ENCODE measurements at regions not wholly inside any gene's neighbourhood (a gene's known extent, or its start where the extent isn't known, plus 50 kb on each side); places are given as distances from the start of the nearest gene placed in this dataset.
"Not testable (repeated sequence)": the region's sequence is repeated elsewhere in the genome, so short reads cannot be mapped to it uniquely, and the experiment has no call there.

GRCh38 chr20:17891131-17891530 is 77.5 kb downstream of the SNX5 start:
- not testable (repeated sequence) for ATAC-seq (replicated peaks); H3K4me3 Mint-ChIP-seq; DNase-seq; H3K27me3 Mint-ChIP-seq; H3K27ac Mint-ChIP-seq
- peaks cover 17 to 25% of the 10 kb centered on the region in 2 donors for H3K36me3 Mint-ChIP-seq
- H3K4me1 Mint-ChIP-seq: peaks cover 13 to 43% of the 10 kb centered on the region in 2 donors
- peaks cover 10 to 13% of the 10 kb centered on the region in 2 donors for H3K9me3 Mint-ChIP-seq

GRCh38 chr20:17890330-17890729 is 78.3 kb downstream of the SNX5 start:
- H3K4me1 Mint-ChIP-seq: peaks cover 10 to 41% of the 10 kb centered on the region in 2 donors
- H3K27me3 Mint-ChIP-seq: no peaks in the 10 kb centered on the region
- DNase-seq (no peak), ATAC-seq (replicated peaks) (no peak)
- peaks cover 10 to 13% of the 10 kb centered on the region in 2 donors for H3K9me3 Mint-ChIP-seq
- H3K36me3 Mint-ChIP-seq: peaks cover 17 to 25% of the 10 kb centered on the region in 2 donors
- no peak overlapping the region for H3K4me3 Mint-ChIP-seq
- H3K27ac Mint-ChIP-seq: no peak overlapping the region

- Mint-ChIP-seq H3K27me3 (no peaks in the 10 kb centered on the region), H3K27ac (no peak overlapping the region), H3K9me3 (peaks cover 10 to 13% of the 10 kb centered on the region in 2 donors), H3K4me3 (no peak overlapping the region), H3K36me3 (peaks cover 20 to 27% of the 10 kb centered on the region in 2 donors), H3K4me1 (peaks cover 16 to 46% of the 10 kb centered on the region in 2 donors)
- ATAC-seq (replicated peaks) (no peak), DNase-seq (no peak)
Measured at GRCh38 chr20:17889226-17889625, 79.4 kb downstream of the SNX5 start.

GRCh38 chr20:17888044-17888443 is 80.5 kb downstream of the SNX5 start:
- DNase-seq (no peak), ATAC-seq (replicated peaks) (no peak)
- Mint-ChIP-seq H3K9me3 (peaks cover 10 to 13% of the 10 kb centered on the region in 2 donors), H3K27ac (no peak overlapping the region), H3K27me3 (no peaks in the 10 kb centered on the region), H3K4me1 (peaks cover 19 to 44% of the 10 kb centered on the region in 2 donors), H3K4me3 (no peak overlapping the region), H3K36me3 (peaks cover 20 to 27% of the 10 kb centered on the region in 2 donors)

GRCh38 chr20:17887331-17888030 is 81.1 kb downstream of the SNX5 start:
- ATAC-seq (replicated peaks) (no peak), DNase-seq (no peak)
- no peak overlapping the region for H3K4me3 Mint-ChIP-seq
- H3K27me3 Mint-ChIP-seq: no peaks in the 10 kb centered on the region
- H3K27ac Mint-ChIP-seq: no peak overlapping the region
- H3K4me1 Mint-ChIP-seq: peaks cover 22 to 44% of the 10 kb centered on the region in 2 donors
- peaks cover 10 to 13% of the 10 kb centered on the region in 2 donors for H3K9me3 Mint-ChIP-seq
- peaks cover 20 to 27% of the 10 kb centered on the region in 2 donors for H3K36me3 Mint-ChIP-seq

GRCh38 chr20:17885544-17885943 is 83.0 kb downstream of the SNX5 start:
- peaks cover 10 to 13% of the 10 kb centered on the region in 2 donors for H3K9me3 Mint-ChIP-seq

GRCh38 chr20:17885076-17885475 is 83.5 kb downstream of the SNX5 start:
- H3K4me1 Mint-ChIP-seq: peaks cover 25 to 46% of the 10 kb centered on the region in 2 donors
- ATAC-seq (replicated peaks) (no peak), DNase-seq (no peak)
- no peaks in the 10 kb centered on the region for H3K27me3 Mint-ChIP-seq
- peaks cover 15 to 21% of the 10 kb centered on the region in 2 donors for H3K36me3 Mint-ChIP-seq
- peaks cover 6 to 8% of the 10 kb centered on the region in 2 donors for H3K9me3 Mint-ChIP-seq
- H3K27ac Mint-ChIP-seq: no peak overlapping the region
- H3K4me3 Mint-ChIP-seq: no peak overlapping the region

More at GRCh38 chr20:17885544-17885943, 83.0 kb downstream of the SNX5 start:
- peaks cover 25 to 42% of the 10 kb centered on the region in 2 donors for H3K4me1 Mint-ChIP-seq
- peaks cover 20 to 25% of the 10 kb centered on the region in 2 donors for H3K36me3 Mint-ChIP-seq
- no peak overlapping the region for H3K27ac Mint-ChIP-seq
- no peak for DNase-seq
- peak in 1 of 2 donors; percentile 50 for ATAC-seq (replicated peaks)
- no peak overlapping the region for H3K4me3 Mint-ChIP-seq
- H3K27me3 Mint-ChIP-seq: no peaks in the 10 kb centered on the region

GRCh38 chr20:17884307-17885003 is 84.1 kb downstream of the SNX5 start:
- DNase-seq (no peak), ATAC-seq (replicated peaks) (no peak)
- no peaks in the 10 kb centered on the region for H3K27me3 Mint-ChIP-seq
- no peak overlapping the region for H3K4me3 Mint-ChIP-seq
- H3K36me3 Mint-ChIP-seq: peaks cover 9 to 14% of the 10 kb centered on the region in 2 donors
- peak overlapping the region; percentile 1 for H3K27ac Mint-ChIP-seq
- H3K9me3 Mint-ChIP-seq: peaks cover 1 to 2% of the 10 kb centered on the region in 2 donors
- H3K4me1 Mint-ChIP-seq: peaks cover 25 to 53% of the 10 kb centered on the region in 2 donors

- H3K4me1 Mint-ChIP-seq: peaks cover 29 to 60% of the 10 kb centered on the region in 2 donors
- DNase-seq (no peak), ATAC-seq (replicated peaks) (no peak)
- H3K9me3 Mint-ChIP-seq: no peaks in the 10 kb centered on the region
- no peaks in the 10 kb centered on the region for H3K27me3 Mint-ChIP-seq
- peak overlapping the region; percentile 28 for H3K27ac Mint-ChIP-seq
- no peak overlapping the region for H3K4me3 Mint-ChIP-seq
- H3K36me3 Mint-ChIP-seq: peaks cover 8 to 10% of the 10 kb centered on the region in 2 donors
Measured at GRCh38 chr20:17883592-17884306, 84.8 kb downstream of the SNX5 start.

GRCh38 chr20:17882834-17883591 is 85.6 kb downstream of the SNX5 start:
- ATAC-seq (replicated peaks) (no peak), DNase-seq (no peak)
- H3K9me3 Mint-ChIP-seq: no peaks in the 10 kb centered on the region
- peak overlapping the region; percentile 28 for H3K27ac Mint-ChIP-seq
- H3K27me3 Mint-ChIP-seq: no peaks in the 10 kb centered on the region
- H3K4me3 Mint-ChIP-seq: no peak overlapping the region
- peaks cover 7% of the 10 kb centered on the region in 2 donors for H3K36me3 Mint-ChIP-seq
- H3K4me1 Mint-ChIP-seq: peaks cover 36 to 67% of the 10 kb centered on the region in 2 donors

- H3K4me3 Mint-ChIP-seq: peak overlapping the region in 1 of 2 donors; percentile 14
- no peak for DNase-seq
- H3K27ac Mint-ChIP-seq: no peak overlapping the region
- H3K27me3 Mint-ChIP-seq: no peaks in the 10 kb centered on the region
- peaks cover 2 to 3% of the 10 kb centered on the region in 2 donors for H3K36me3 Mint-ChIP-seq
- peaks cover 44 to 75% of the 10 kb centered on the region in 2 donors for H3K4me1 Mint-ChIP-seq
- no peaks in the 10 kb centered on the region for H3K9me3 Mint-ChIP-seq
- ATAC-seq (replicated peaks): no peak
Measured at GRCh38 chr20:17882065-17882833, 86.3 kb downstream of the SNX5 start.

GRCh38 chr20:17881741-17882064 is 86.9 kb downstream of the SNX5 start:
- no peak for ATAC-seq (replicated peaks)
- Mint-ChIP-seq H3K9me3 (no peaks in the 10 kb centered on the region), H3K27ac (peak overlapping the region; percentile 37), H3K36me3 (peaks cover 2 to 3% of the 10 kb centered on the region in 2 donors), H3K4me3 (no peak overlapping the region), H3K4me1 (peaks cover 50 to 80% of the 10 kb centered on the region in 2 donors), H3K27me3 (no peaks in the 10 kb centered on the region)
- no peak for DNase-seq

- Mint-ChIP-seq H3K9me3 (no peaks in the 10 kb centered on the region), H3K4me3 (peak overlapping the region; percentile 54 to 60), H3K4me1 (peaks cover 47 to 80% of the 10 kb centered on the region in 2 donors), H3K36me3 (no peaks in the 10 kb centered on the region), H3K27me3 (no peaks in the 10 kb centered on the region), H3K27ac (peak overlapping the region; percentile 82)
- DNase-seq (peak; percentile 51), ATAC-seq (replicated peaks) (peak; percentile 80 to 84)
Measured at GRCh38 chr20:17878912-17879602, 89.5 kb downstream of the SNX5 start.

Measured in stimulated activated naive B cell treated with anti-CD40 and anti-IgM and Interleukin-4, amounts not matched to agents 10 μg/mL and 1 μg/mL and 100 μg/mL, for 72 hours (primary cell).